MCF 10A (cell line): ENCODE measurements at regions not wholly inside any gene's neighbourhood (a gene's known extent, or its start where the extent isn't known, plus 50 kb on each side); places are given as distances from the start of the nearest gene placed in this dataset.

Experiments
- BruUV-seq: library from RNA; stranded (reverse); fragments of 400-500 nt; replicated peaks from 2 replicates; lab custom pipeline; 2021; lab: Mats Ljungman, UMichigan
- CTCF ChIA-PET: fragments of 300-600 bp; sonication (Branson Sonifier 250); formaldehyde crosslinking; extraction: SDS; loops from one replicate; lab custom pipeline; 2021; ENCODE audit warnings: antibody characterized with exemption, inconsistent platforms; lab: Yijun Ruan, JAX
- POLR2A ChIA-PET: fragments of 300-600, 350-650 bp; sonication (Branson Sonifier 250); formaldehyde crosslinking; extraction: SDS; loops from one replicate; lab custom pipeline; 2020; ENCODE audit warnings: antibody characterized with exemption, inconsistent platforms; lab: Yijun Ruan, JAX
- DNase-seq: peaks from one replicate; pipeline ENCODE4 v3.0.0-alpha.2; 2018; ENCODE audit not compliant: unreplicated experiment
- H3K27ac Mint-ChIP-seq: one replicate; pipeline ENCODE4 v1.8.0; 2022; ENCODE audit warnings: mild to moderate bottlenecking, low read depth, mixed read lengths; ENCODE audit not compliant: unreplicated experiment
- H3K27me3 Mint-ChIP-seq: one replicate; pipeline ENCODE4 v1.8.0; 2022; ENCODE audit warnings: mixed read lengths; ENCODE audit not compliant: insufficient read depth, unreplicated experiment
- H3K36me3 Mint-ChIP-seq: one replicate; pipeline ENCODE4 v1.8.0; 2022; ENCODE audit warnings: mild to moderate bottlenecking, moderate library complexity, mixed read lengths; ENCODE audit not compliant: insufficient read depth, unreplicated experiment
- H3K4me1 Mint-ChIP-seq: one replicate; pipeline ENCODE4 v1.8.0; 2022; ENCODE audit warnings: mixed read lengths; ENCODE audit not compliant: insufficient read depth, unreplicated experiment
- H3K4me3 Mint-ChIP-seq: one replicate; pipeline ENCODE4 v1.8.0; 2022; ENCODE audit warnings: mild to moderate bottlenecking, moderate library complexity, mixed read lengths; ENCODE audit not compliant: unreplicated experiment
- H3K9me3 Mint-ChIP-seq: one replicate; pipeline ENCODE4 v1.8.0; 2022; ENCODE audit warnings: mixed read lengths; ENCODE audit not compliant: unreplicated experiment
- CTCF ChIP-seq: fragments of 200-600 bp; IDR thresholded peaks from one replicate; pipeline ENCODE4 v1.8.0; 2022; ENCODE audit warnings: antibody characterized with exemption, mild to moderate bottlenecking; ENCODE audit not compliant: unreplicated experiment
- intact Hi-C: fragments of 100-400 bp; cut with micrococcal nuclease; formaldehyde crosslinking; loops from 2 replicates; pipeline ENCODE4 v1.14.1; 2022

GRCh38 chr10:129199826-129200225, 267.2 kb upstream of the MGMT start:
- intact Hi-C loops, result loop anchor here (10.0 kb wide), 1 partner anchor 125 kb away; no protein-coding TSS in a partner anchor
- Mint-ChIP-seq H3K4me1 (no peaks in the 10 kb centered on the region), H3K9me3 (peaks cover 7% of the 10 kb centered on the region)

GRCh38 chr10:129203819-129204218, 263.2 kb upstream of the MGMT start:
- no TSS peak for BruUV-seq
- Mint-ChIP-seq H3K27me3 (no peaks in the 10 kb centered on the region), H3K36me3 (no peaks in the 10 kb centered on the region), H3K4me3 (no peak overlapping the region), H3K9me3 (peaks cover 7% of the 10 kb centered on the region), H3K27ac (no peak overlapping the region), H3K4me1 (no peaks in the 10 kb centered on the region)
- no peak for DNase-seq
- intact Hi-C loops, result no loop called here
- TF ChIP-seq CTCF, result no peak
- ChIA-PET CTCF (no interaction called here), POLR2A (no interaction called here)

More at GRCh38 chr10:129199826-129200225, 267.2 kb upstream of the MGMT start:
- no TSS peak for BruUV-seq
- no peaks in the 10 kb centered on the region for H3K36me3 Mint-ChIP-seq
- no peak for DNase-seq
- CTCF ChIA-PET, result interaction anchor here (0.8 kb wide), 1 partner anchor 292 kb away, joined by 3 read pairs; no protein-coding TSS in a partner anchor
- no peak for TF ChIP-seq CTCF
- POLR2A ChIA-PET, result no interaction called here
- H3K4me3 Mint-ChIP-seq, result no peak overlapping the region
- no peak overlapping the region for H3K27ac Mint-ChIP-seq
- no peaks in the 10 kb centered on the region for H3K27me3 Mint-ChIP-seq

DNA sequence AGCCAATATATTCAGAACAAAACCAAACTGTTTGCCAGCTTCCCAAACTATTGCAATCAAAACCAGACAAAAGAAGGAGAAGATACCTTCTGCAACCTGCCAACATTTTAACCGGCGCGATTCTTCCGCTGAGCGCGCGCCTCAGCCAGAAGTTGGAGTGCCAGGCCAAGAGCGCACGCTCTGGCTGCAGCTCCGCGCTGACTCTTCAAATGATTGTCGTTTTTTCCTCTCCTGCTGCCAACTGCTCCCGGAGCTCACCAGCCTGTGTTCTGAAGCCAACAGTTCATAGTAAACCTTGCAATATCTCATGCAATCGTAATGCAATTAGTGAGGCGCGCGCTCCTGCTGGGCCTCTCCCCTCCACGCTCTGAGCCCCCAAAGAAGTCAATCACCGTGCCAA, 259.7 kb upstream of the MGMT start:
- Mint-ChIP-seq H3K4me1 (no peaks in the 10 kb centered on the region), H3K36me3 (no peaks in the 10 kb centered on the region), H3K27ac (no peak overlapping the region), H3K4me3 (no peak overlapping the region), H3K27me3 (no peaks in the 10 kb centered on the region), H3K9me3 (no peaks in the 10 kb centered on the region)
- DNase-seq, result no peak
- ChIA-PET CTCF (no interaction called here), POLR2A (interaction anchor here (0.8 kb wide), 1 partner anchor 903 kb away, joined by 4 read pairs; no protein-coding TSS in a partner anchor)
- intact Hi-C loops, result no loop called here
- no TSS peak for BruUV-seq
- no peak for TF ChIP-seq CTCF

- no TSS peak for BruUV-seq
- ChIA-PET POLR2A (no interaction called here), CTCF (no interaction called here)
- no peak for DNase-seq
- no peaks in the 10 kb centered on the region for H3K9me3 Mint-ChIP-seq
- no peak overlapping the region for H3K27ac Mint-ChIP-seq
- no peaks in the 10 kb centered on the region for H3K4me1 Mint-ChIP-seq
- intact Hi-C loops, result no loop called here
- no peaks in the 10 kb centered on the region for H3K36me3 Mint-ChIP-seq
- no peak for TF ChIP-seq CTCF
- no peaks in the 10 kb centered on the region for H3K27me3 Mint-ChIP-seq
- H3K4me3 Mint-ChIP-seq, result no peak overlapping the region
These were observed 256.2 kb upstream of the MGMT start for GRCh38 chr10:129210876-129211275.
